ENCODE measurements at regions not wholly inside any gene's neighbourhood (a gene's known extent, or its start where the extent isn't known, plus 50 kb on each side); places are given as distances from the start of the nearest gene placed in this dataset.

- TF ChIP-seq POLR2A (IDR thresholded peaks at IDR 0.05) (no peak), EP300 (IDR thresholded peaks at IDR 0.05) (no peak)
- TF ChIP-seq, protein P1, sequence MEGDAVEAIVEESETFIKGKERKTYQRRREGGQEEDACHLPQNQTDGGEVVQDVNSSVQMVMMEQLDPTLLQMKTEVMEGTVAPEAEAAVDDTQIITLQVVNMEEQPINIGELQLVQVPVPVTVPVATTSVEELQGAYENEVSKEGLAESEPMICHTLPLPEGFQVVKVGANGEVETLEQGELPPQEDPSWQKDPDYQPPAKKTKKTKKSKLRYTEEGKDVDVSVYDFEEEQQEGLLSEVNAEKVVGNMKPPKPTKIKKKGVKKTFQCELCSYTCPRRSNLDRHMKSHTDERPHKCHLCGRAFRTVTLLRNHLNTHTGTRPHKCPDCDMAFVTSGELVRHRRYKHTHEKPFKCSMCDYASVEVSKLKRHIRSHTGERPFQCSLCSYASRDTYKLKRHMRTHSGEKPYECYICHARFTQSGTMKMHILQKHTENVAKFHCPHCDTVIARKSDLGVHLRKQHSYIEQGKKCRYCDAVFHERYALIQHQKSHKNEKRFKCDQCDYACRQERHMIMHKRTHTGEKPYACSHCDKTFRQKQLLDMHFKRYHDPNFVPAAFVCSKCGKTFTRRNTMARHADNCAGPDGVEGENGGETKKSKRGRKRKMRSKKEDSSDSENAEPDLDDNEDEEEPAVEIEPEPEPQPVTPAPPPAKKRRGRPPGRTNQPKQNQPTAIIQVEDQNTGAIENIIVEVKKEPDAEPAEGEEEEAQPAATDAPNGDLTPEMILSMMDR (IDR thresholded peaks at IDR 0.05), result no peak
These were observed 394.4 kb upstream of the PCDH20 start for GRCh38 chr13:61810065-61810464.

Measured in gastroesophageal sphincter (tissue), 3 donors.